ENCODE measurements at regions not wholly inside any gene's neighbourhood (a gene's known extent, or its start where the extent isn't known, plus 50 kb on each side); places are given as distances from the start of the nearest gene placed in this dataset.

GRCh38 chr2:186917866-186918265 is 68.9 kb upstream of the ZSWIM2 start:
- 79 to 80% methylated on average over 3 of the region's 3 CpGs for WGBS, 2 donors
- no peaks in the 10 kb centered on the region for H3K4me1 ChIP-seq (ENCODE audit: control insufficient read depth in 2 of 2, insufficient read depth in 2 of 2, low read length in 1 of 2)
- no peak overlapping the region for H3K27ac ChIP-seq (ENCODE audit: low read depth in 2 of 2, low read length in 1 of 2)
- H3K4me3 ChIP-seq (ENCODE audit: low read depth in 1 of 2, low read length in 2 of 2): no peak overlapping the region
- no peaks in the 10 kb centered on the region for H3K9me3 ChIP-seq (ENCODE audit: control insufficient read depth in 2 of 2, insufficient read depth in 1 of 2, low read depth in 1 of 2, low read length in 1 of 2)
- no peaks in the 10 kb centered on the region for H3K36me3 ChIP-seq (ENCODE audit: control insufficient read depth in 2 of 2, insufficient read depth in 2 of 2, low read length in 1 of 2)
- H3K27me3 ChIP-seq (ENCODE audit: control insufficient read depth in 1 of 2, insufficient read depth in 2 of 2, low read length in 2 of 2): no peaks in the 10 kb centered on the region

DNA sequence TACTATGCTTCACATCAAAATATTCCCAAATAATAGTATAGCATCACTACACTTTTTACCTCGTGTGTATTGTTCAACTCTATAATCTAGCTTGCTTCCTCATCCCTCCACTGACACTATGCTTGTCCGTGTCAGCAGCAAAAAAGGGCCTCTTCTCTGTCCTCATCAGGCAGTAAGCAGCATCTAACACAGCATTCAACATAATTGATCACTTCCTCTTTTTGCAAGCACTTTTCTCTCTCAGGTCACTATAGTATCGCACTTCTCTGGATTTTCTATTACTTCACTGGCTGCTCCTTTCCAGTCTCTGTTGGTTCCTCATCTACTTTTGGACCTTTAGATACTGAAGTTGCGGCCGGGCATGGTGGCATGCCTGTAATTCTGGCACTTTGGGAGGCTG is 64.9 kb upstream of the ZSWIM2 start:
- no peaks in the 10 kb centered on the region for H3K9me3 ChIP-seq (ENCODE audit: control insufficient read depth in 2 of 2, insufficient read depth in 1 of 2, low read depth in 1 of 2, low read length in 1 of 2)
- no peak overlapping the region for H3K4me3 ChIP-seq (ENCODE audit: low read depth in 1 of 2, low read length in 2 of 2)
- no peaks in the 10 kb centered on the region for H3K36me3 ChIP-seq (ENCODE audit: control insufficient read depth in 2 of 2, insufficient read depth in 2 of 2, low read length in 1 of 2)
- 66 to 74% methylated on average over 5 of the region's 5 CpGs for WGBS, 2 donors
- H3K4me1 ChIP-seq (ENCODE audit: control insufficient read depth in 2 of 2, insufficient read depth in 2 of 2, low read length in 1 of 2): no peaks in the 10 kb centered on the region
- H3K27ac ChIP-seq (ENCODE audit: low read depth in 2 of 2, low read length in 1 of 2): no peak overlapping the region
- H3K27me3 ChIP-seq (ENCODE audit: control insufficient read depth in 1 of 2, insufficient read depth in 2 of 2, low read length in 2 of 2): no peaks in the 10 kb centered on the region

DNA sequence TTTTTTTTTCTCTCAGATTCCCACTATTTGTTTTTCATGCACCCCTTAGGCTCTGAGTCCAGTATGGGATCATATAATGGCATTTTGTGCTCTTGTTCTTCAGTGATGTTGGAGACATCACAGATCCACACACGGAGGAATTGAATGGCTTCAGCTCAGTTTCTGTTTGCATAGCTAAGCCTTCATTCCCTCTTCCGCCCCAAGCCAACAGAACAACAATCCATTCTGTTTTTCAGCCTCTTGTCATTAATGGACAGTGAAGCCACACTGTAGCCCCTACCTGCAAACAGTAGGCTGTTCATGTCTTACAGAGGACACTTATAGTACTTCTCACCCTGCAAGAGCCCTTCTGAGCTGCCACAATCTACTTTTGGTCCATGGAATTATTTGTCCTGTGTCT is 64.0 kb upstream of the ZSWIM2 start:
- no peak overlapping the region for H3K4me3 ChIP-seq (ENCODE audit: low read depth in 1 of 2, low read length in 2 of 2)
- no peaks in the 10 kb centered on the region for H3K9me3 ChIP-seq (ENCODE audit: control insufficient read depth in 2 of 2, insufficient read depth in 1 of 2, low read depth in 1 of 2, low read length in 1 of 2)
- H3K27me3 ChIP-seq (ENCODE audit: control insufficient read depth in 1 of 2, insufficient read depth in 2 of 2, low read length in 2 of 2): no peaks in the 10 kb centered on the region
- H3K4me1 ChIP-seq (ENCODE audit: control insufficient read depth in 2 of 2, insufficient read depth in 2 of 2, low read length in 1 of 2): no peaks in the 10 kb centered on the region
- no peaks in the 10 kb centered on the region for H3K36me3 ChIP-seq (ENCODE audit: control insufficient read depth in 2 of 2, insufficient read depth in 2 of 2, low read length in 1 of 2)
- H3K27ac ChIP-seq (ENCODE audit: low read depth in 2 of 2, low read length in 1 of 2): no peak overlapping the region
- 66 to 69% methylated on average over 2 of the region's 2 CpGs for WGBS, 2 donors

DNA sequence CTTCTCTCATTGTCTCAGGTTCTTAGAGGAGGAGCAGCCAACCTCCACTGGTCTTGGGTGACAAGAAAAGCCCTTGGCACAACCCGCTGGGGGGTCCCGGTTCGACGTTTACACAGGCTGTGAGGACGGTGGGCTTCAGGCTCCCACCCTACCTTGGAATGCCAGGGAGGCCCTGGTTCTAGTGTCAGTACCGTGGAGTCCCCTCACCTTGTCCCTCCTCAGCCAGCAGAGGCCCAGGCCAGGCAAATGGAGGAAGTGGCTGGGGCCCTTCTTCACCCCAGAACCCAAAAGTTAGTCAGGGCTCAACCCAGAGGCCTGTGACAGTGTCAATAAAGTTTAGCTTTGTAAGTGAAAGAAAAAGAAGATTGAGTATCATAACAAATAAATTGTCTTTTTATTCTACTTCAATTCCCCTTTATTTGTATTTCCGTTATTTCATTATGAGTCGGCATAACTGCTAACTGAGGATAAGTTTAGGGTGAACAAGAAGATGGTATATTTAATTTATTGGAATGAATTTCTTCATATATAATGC is 62.6 kb upstream of the ZSWIM2 start:
- Histone ChIP-seq H3K27ac (ENCODE audit: low read depth in 2 of 2, low read length in 1 of 2) (no peak overlapping the region), H3K36me3 (ENCODE audit: control insufficient read depth in 2 of 2, insufficient read depth in 2 of 2, low read length in 1 of 2) (no peaks in the 10 kb centered on the region), H3K9me3 (ENCODE audit: control insufficient read depth in 2 of 2, insufficient read depth in 1 of 2, low read depth in 1 of 2, low read length in 1 of 2) (no peaks in the 10 kb centered on the region), H3K27me3 (ENCODE audit: control insufficient read depth in 1 of 2, insufficient read depth in 2 of 2, low read length in 2 of 2) (no peaks in the 10 kb centered on the region), H3K4me1 (ENCODE audit: control insufficient read depth in 2 of 2, insufficient read depth in 2 of 2, low read length in 1 of 2) (no peaks in the 10 kb centered on the region), H3K4me3 (ENCODE audit: low read depth in 1 of 2, low read length in 2 of 2) (no peak overlapping the region)
- WGBS, 2 donors: 77 to 81% methylated on average over 7 to 8 of the region's 8 CpGs

DNA sequence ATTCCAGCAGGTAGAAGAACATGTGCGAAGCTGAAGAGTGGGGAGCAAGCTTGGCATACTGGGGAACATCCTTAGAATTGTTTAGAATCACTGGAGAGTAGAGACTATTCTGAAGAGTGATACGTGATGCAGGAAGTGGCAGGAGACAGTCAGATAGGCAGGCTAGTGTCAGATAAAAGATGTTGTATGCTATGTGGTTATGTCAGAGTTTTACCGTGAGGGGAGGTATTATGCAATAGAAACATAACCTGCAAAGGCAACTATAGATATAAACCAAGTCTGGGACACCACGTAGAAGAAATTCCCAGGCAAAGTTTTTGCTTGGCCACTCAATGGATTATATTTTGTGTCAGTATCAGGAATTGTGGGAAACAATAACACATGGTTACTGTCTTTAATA is 62.0 kb upstream of the ZSWIM2 start:
- Histone ChIP-seq H3K4me3 (ENCODE audit: low read depth in 1 of 2, low read length in 2 of 2) (no peak overlapping the region), H3K36me3 (ENCODE audit: control insufficient read depth in 2 of 2, insufficient read depth in 2 of 2, low read length in 1 of 2) (no peaks in the 10 kb centered on the region), H3K4me1 (ENCODE audit: control insufficient read depth in 2 of 2, insufficient read depth in 2 of 2, low read length in 1 of 2) (no peaks in the 10 kb centered on the region), H3K9me3 (ENCODE audit: control insufficient read depth in 2 of 2, insufficient read depth in 1 of 2, low read depth in 1 of 2, low read length in 1 of 2) (no peaks in the 10 kb centered on the region), H3K27ac (ENCODE audit: low read depth in 2 of 2, low read length in 1 of 2) (no peak overlapping the region), H3K27me3 (ENCODE audit: control insufficient read depth in 1 of 2, insufficient read depth in 2 of 2, low read length in 2 of 2) (no peaks in the 10 kb centered on the region)
- WGBS, 2 donors: 81 to 84% methylated on average over 4 of the region's 4 CpGs

DNA sequence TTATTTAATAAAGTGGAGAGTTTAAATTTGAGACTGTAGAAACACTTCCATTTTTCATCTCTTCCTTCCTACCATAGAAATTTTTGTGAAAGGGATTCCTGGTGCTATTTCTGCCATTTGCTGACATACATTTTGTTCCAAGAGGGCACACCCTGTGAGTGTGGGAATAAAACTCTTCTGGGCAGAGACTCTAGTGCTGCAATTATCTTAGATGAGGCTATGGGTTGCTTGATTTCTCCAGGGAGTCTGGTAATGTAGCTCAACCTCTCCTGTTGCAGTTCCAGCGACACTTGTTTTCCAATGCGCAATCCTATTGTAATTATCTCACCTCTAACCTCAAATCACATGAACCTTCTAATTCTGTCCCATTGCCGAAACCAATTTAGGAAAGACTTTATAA is 60.1 kb upstream of the ZSWIM2 start:
- Histone ChIP-seq H3K4me3 (ENCODE audit: low read depth in 1 of 2, low read length in 2 of 2) (no peak overlapping the region), H3K4me1 (ENCODE audit: control insufficient read depth in 2 of 2, insufficient read depth in 2 of 2, low read length in 1 of 2) (no peaks in the 10 kb centered on the region), H3K27me3 (ENCODE audit: control insufficient read depth in 1 of 2, insufficient read depth in 2 of 2, low read length in 2 of 2) (no peaks in the 10 kb centered on the region), H3K9me3 (ENCODE audit: control insufficient read depth in 2 of 2, insufficient read depth in 1 of 2, low read depth in 1 of 2, low read length in 1 of 2) (no peaks in the 10 kb centered on the region), H3K27ac (ENCODE audit: low read depth in 2 of 2, low read length in 1 of 2) (no peak overlapping the region), H3K36me3 (ENCODE audit: control insufficient read depth in 2 of 2, insufficient read depth in 2 of 2, low read length in 1 of 2) (no peaks in the 10 kb centered on the region)
- WGBS, 2 donors: 65 to 85% methylated on average over 3 of the region's 3 CpGs

GRCh38 chr2:186907897-186908296 is 58.9 kb upstream of the ZSWIM2 start:
- H3K4me3 ChIP-seq (ENCODE audit: low read depth in 1 of 2, low read length in 2 of 2): no peak overlapping the region
- 46 to 48% methylated on average over 1 of the region's 1 CpG for WGBS, 2 donors

GRCh38 chr2:186903216-186903615 is 54.2 kb upstream of the ZSWIM2 start:
- Histone ChIP-seq H3K27ac (ENCODE audit: low read depth in 2 of 2, low read length in 1 of 2) (no peak overlapping the region), H3K9me3 (ENCODE audit: control insufficient read depth in 2 of 2, insufficient read depth in 1 of 2, low read depth in 1 of 2, low read length in 1 of 2) (no peaks in the 10 kb centered on the region), H3K27me3 (ENCODE audit: control insufficient read depth in 1 of 2, insufficient read depth in 2 of 2, low read length in 2 of 2) (no peaks in the 10 kb centered on the region), H3K4me1 (ENCODE audit: control insufficient read depth in 2 of 2, insufficient read depth in 2 of 2, low read length in 1 of 2) (no peaks in the 10 kb centered on the region), H3K4me3 (ENCODE audit: low read depth in 1 of 2, low read length in 2 of 2) (no peak overlapping the region), H3K36me3 (ENCODE audit: control insufficient read depth in 2 of 2, insufficient read depth in 2 of 2, low read length in 1 of 2) (no peaks in the 10 kb centered on the region)
- WGBS, 2 donors: 69 to 72% methylated on average over 2 of the region's 2 CpGs

More at GRCh38 chr2:186907897-186908296, 58.9 kb upstream of the ZSWIM2 start:
- no peaks in the 10 kb centered on the region for H3K4me1 ChIP-seq (ENCODE audit: control insufficient read depth in 2 of 2, insufficient read depth in 2 of 2, low read length in 1 of 2)
- H3K36me3 ChIP-seq (ENCODE audit: control insufficient read depth in 2 of 2, insufficient read depth in 2 of 2, low read length in 1 of 2): no peaks in the 10 kb centered on the region
- H3K27me3 ChIP-seq (ENCODE audit: control insufficient read depth in 1 of 2, insufficient read depth in 2 of 2, low read length in 2 of 2): no peaks in the 10 kb centered on the region
- no peaks in the 10 kb centered on the region for H3K9me3 ChIP-seq (ENCODE audit: control insufficient read depth in 2 of 2, insufficient read depth in 1 of 2, low read depth in 1 of 2, low read length in 1 of 2)
- H3K27ac ChIP-seq (ENCODE audit: low read depth in 2 of 2, low read length in 1 of 2): no peak overlapping the region
